Peyer's patch (tissue), 4 donors: ENCODE measurements at regions not wholly inside any gene's neighbourhood (a gene's known extent, or its start where the extent isn't known, plus 50 kb on each side); places are given as distances from the start of the nearest gene placed in this dataset.
A peak's percentile ranks its signal among the peaks of the same experiment; 100 is the strongest.

Experiments used
- POLR2A ChIP-seq, 2 donors: fragments of 450-650 bp; IDR thresholded peaks; one replicate each; pipeline ENCODE4 v1.5.1; 2017; ENCODE audit warnings: antibody characterized with exemption in 2 of 2, mild to moderate bottlenecking in 2 of 2, moderate library complexity in 2 of 2
- TF ChIP-seq, protein P1 (sequence below), 6 experiments: fragments of 450-650 bp in 4 of 6; fragments of 200-600 bp in 2 of 6; sonication (generic) in 1 of 6; IDR thresholded peaks; one replicate each; pipeline ENCODE4 v1.5.1; 2017 to 2019; ENCODE audit warnings: antibody characterized with exemption in 6 of 6, mild to moderate bottlenecking in 3 of 6, moderate library complexity in 1 of 6

DNA sequence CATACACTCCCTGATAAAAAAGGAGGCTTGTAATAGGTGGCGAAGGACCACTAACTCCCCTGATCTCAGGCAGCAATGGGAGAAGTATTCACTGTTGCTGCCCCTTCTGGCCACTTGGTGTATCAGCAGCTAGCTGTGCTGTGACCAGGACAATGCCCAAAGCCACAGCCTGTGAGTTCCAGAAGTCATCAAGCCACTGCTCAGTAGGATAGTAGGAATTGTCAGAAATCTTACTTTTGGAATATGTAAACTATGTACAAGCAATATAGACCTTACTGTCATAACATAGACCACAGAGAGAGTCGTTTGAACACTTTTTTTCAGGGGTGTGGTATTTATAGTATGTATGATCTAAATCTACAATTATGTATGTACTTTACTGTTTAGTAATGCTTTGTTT is 248.3 kb upstream of the CAMK1G start:
- TF ChIP-seq, protein P1, sequence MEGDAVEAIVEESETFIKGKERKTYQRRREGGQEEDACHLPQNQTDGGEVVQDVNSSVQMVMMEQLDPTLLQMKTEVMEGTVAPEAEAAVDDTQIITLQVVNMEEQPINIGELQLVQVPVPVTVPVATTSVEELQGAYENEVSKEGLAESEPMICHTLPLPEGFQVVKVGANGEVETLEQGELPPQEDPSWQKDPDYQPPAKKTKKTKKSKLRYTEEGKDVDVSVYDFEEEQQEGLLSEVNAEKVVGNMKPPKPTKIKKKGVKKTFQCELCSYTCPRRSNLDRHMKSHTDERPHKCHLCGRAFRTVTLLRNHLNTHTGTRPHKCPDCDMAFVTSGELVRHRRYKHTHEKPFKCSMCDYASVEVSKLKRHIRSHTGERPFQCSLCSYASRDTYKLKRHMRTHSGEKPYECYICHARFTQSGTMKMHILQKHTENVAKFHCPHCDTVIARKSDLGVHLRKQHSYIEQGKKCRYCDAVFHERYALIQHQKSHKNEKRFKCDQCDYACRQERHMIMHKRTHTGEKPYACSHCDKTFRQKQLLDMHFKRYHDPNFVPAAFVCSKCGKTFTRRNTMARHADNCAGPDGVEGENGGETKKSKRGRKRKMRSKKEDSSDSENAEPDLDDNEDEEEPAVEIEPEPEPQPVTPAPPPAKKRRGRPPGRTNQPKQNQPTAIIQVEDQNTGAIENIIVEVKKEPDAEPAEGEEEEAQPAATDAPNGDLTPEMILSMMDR (IDR thresholded peaks at IDR 0.05), result peak in 4 of 6 experiments; percentile 36 to 48 (median 40)
- no peak for TF ChIP-seq POLR2A (IDR thresholded peaks at IDR 0.05)
